Activated CD8-positive, alpha-beta memory T cell treated with anti-CD3 and anti-CD28 coated beads for 4 hours (primary cell): ENCODE measurements at regions not wholly inside any gene's neighbourhood (a gene's known extent, or its start where the extent isn't known, plus 50 kb on each side); places are given as distances from the start of the nearest gene placed in this dataset.
"Not testable (repeated sequence)": the region's sequence is repeated elsewhere in the genome, so short reads cannot be mapped to it uniquely, and the experiment has no call there.

ENCODE experiments used
- DNase-seq, 2 donors: peaks; one replicate each; pipeline ENCODE4 v3.0.0-alpha.2; 2020; ENCODE audit warnings: low read depth in 2 of 2

GRCh38 chr19:13652810-13653590, 111.3 kb upstream of the MRI1 start:
- DNase-seq: no peak

GRCh38 chr19:13646758-13647157, 117.6 kb upstream of the MRI1 start:
- no peak for DNase-seq

- DNase-seq: no peak
Observed at GRCh38 chr19:13644645-13645044, 119.7 kb upstream of the MRI1 start.

GRCh38 chr19:13640611-13641010, 123.7 kb upstream of the MRI1 start:
- DNase-seq: no peak

GRCh38 chr19:13639342-13639929, 124.9 kb upstream of the MRI1 start:
- DNase-seq: no peak

- no peak for DNase-seq
Observed at GRCh38 chr19:13637664-13638063, 126.7 kb upstream of the MRI1 start.

GRCh38 chr19:13634658-13635057, 128.4 kb upstream of the CACNA1A start:
- DNase-seq: no peak

- no peak for DNase-seq
Observed at GRCh38 chr19:13633522-13633922, 127.2 kb upstream of the CACNA1A start.

GRCh38 chr19:13633109-13633508, 126.8 kb upstream of the CACNA1A start:
- DNase-seq: no peak

GRCh38 chr19:13632164-13632563, 125.9 kb upstream of the CACNA1A start:
- DNase-seq: not testable (repeated sequence)

GRCh38 chr19:13629687-13630357, 123.5 kb upstream of the CACNA1A start:
- DNase-seq: no peak

- DNase-seq: no peak
Observed at GRCh38 chr19:13627531-13627930, 121.3 kb upstream of the CACNA1A start.

GRCh38 chr19:13623716-13624710, 117.7 kb upstream of the CACNA1A start:
- no peak for DNase-seq

GRCh38 chr19:13622766-13623715, 116.8 kb upstream of the CACNA1A start:
- DNase-seq: no peak

- peak in 1 of 2 donors; percentile 3 for DNase-seq
Observed at GRCh38 chr19:13621413-13621812, 115.1 kb upstream of the CACNA1A start.

- DNase-seq: no peak
Observed at GRCh38 chr19:13619203-13619632, 112.9 kb upstream of the CACNA1A start.

GRCh38 chr19:13615890-13616289, 109.6 kb upstream of the CACNA1A start:
- DNase-seq: no peak

GRCh38 chr19:13613447-13613846, 107.2 kb upstream of the CACNA1A start:
- no peak for DNase-seq

GRCh38 chr19:13611596-13611995, 105.3 kb upstream of the CACNA1A start:
- DNase-seq: no peak

- DNase-seq: no peak
Observed at GRCh38 chr19:13610039-13610691, 103.9 kb upstream of the CACNA1A start.
